ENCODE measurements at regions not wholly inside any gene's neighbourhood (a gene's known extent, or its start where the extent isn't known, plus 50 kb on each side); places are given as distances from the start of the nearest gene placed in this dataset.

DNA sequence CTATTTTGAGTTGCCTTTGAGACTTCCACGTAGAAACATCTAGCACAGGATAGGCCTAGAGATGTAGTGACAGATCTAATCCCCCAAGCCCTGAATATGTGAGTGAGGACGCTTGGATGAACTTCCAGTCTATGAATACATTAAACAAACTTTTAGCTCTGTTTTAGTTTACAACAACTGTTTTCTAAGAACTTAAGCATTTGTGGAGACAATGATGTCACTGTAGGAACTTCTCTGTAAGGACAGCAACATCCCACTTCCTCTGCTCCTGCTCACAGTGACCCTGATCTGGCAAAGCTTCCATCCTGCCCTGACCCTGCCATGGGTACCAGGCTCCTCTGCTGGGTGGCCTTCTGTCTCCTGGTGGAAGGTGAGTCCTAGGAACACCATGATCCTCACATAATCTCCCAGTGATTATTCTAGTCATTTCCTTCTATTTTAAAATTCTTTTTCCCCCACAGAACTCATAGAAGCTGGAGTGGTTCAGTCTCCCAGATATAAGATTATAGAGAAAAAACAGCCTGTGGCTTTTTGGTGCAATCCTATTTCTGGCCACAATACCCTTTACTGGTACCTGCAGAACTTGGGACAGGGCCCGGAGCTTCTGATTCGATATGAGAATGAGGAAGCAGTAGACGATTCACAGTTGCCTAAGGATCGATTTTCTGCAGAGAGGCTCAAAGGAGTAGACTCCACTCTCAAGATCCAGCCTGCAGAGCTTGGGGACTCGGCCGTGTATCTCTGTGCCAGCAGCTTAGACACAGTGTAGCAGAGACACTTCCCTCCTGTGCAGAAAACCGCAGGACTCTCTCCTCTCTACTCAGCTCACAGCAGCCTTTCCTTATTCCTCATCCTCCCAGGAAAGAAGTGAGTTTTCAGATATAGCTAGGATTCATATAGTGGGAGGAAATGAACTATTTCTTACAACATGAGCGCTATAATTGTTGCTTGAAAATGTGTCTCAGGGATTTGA lies 194.4 kb upstream of the PRSS1 start:
- no peak for DNase-seq
- TF ChIP-seq, protein P1, sequence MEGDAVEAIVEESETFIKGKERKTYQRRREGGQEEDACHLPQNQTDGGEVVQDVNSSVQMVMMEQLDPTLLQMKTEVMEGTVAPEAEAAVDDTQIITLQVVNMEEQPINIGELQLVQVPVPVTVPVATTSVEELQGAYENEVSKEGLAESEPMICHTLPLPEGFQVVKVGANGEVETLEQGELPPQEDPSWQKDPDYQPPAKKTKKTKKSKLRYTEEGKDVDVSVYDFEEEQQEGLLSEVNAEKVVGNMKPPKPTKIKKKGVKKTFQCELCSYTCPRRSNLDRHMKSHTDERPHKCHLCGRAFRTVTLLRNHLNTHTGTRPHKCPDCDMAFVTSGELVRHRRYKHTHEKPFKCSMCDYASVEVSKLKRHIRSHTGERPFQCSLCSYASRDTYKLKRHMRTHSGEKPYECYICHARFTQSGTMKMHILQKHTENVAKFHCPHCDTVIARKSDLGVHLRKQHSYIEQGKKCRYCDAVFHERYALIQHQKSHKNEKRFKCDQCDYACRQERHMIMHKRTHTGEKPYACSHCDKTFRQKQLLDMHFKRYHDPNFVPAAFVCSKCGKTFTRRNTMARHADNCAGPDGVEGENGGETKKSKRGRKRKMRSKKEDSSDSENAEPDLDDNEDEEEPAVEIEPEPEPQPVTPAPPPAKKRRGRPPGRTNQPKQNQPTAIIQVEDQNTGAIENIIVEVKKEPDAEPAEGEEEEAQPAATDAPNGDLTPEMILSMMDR (IDR thresholded peaks at IDR 0.05; ENCODE audit: partially characterized antibody, unreplicated experiment), result no peak
- H3K36me3 Mint-ChIP-seq (ENCODE audit: unreplicated experiment), result no peaks in the 10 kb centered on the region
- H3K9me3 Mint-ChIP-seq (ENCODE audit: unreplicated experiment), result no peaks in the 10 kb centered on the region
- H3K4me3 Mint-ChIP-seq (ENCODE audit: unreplicated experiment), result no peak overlapping the region
- H3K4me1 Mint-ChIP-seq (ENCODE audit: low read depth, unreplicated experiment), result peaks cover 2% of the 10 kb centered on the region
- no peaks in the 10 kb centered on the region for H3K27me3 Mint-ChIP-seq (ENCODE audit: unreplicated experiment)
- no peak overlapping the region for H3K27ac Mint-ChIP-seq (ENCODE audit: unreplicated experiment)

DNA sequence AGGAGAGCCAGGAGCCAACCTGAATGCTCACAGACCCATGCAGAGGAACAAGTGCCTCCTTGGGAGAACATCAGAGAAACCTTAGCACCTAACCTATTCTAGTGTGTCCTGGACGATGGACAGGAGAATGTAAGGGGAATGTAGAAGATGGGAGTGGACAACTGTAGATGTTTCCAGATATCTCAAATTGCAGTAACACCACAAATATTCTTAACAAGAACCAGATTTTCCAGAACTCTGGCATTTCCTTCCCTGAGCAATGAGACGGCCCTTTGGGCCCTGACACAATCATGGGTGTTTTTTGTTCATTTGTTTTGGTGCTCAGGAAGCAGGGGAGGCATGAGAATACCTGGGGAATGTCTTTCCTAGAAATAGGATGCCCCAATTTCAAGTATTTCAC lies 196.1 kb upstream of the PRSS1 start:
- Mint-ChIP-seq H3K27me3 (ENCODE audit: unreplicated experiment) (no peaks in the 10 kb centered on the region), H3K4me1 (ENCODE audit: low read depth, unreplicated experiment) (peaks cover 2% of the 10 kb centered on the region), H3K36me3 (ENCODE audit: unreplicated experiment) (no peaks in the 10 kb centered on the region), H3K27ac (ENCODE audit: unreplicated experiment) (no peak overlapping the region), H3K4me3 (ENCODE audit: unreplicated experiment) (no peak overlapping the region), H3K9me3 (ENCODE audit: unreplicated experiment) (no peaks in the 10 kb centered on the region)
- no peak for DNase-seq
- TF ChIP-seq, protein P1 (IDR thresholded peaks at IDR 0.05; ENCODE audit: partially characterized antibody, unreplicated experiment), result no peak

DNA sequence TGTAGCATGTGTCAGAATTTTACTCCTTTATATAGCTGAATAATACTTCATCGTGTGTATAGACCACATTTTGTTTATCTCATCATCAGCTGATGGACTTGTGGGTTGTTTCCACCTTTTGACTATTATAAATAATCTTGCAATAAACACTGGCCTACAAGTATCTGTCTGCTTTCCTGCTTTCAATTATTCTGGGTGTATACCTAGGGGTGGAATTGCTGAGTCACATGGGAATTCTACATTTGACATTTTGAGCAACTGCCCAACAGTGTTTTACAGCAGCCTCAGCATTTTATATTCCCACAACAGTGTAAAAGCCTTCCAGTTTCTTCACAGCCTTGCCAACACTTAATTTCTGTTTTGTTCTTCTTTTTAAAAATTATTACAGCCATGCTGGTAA lies 200.3 kb upstream of the PRSS1 start:
- Mint-ChIP-seq H3K4me3 (ENCODE audit: unreplicated experiment) (no peak overlapping the region), H3K27ac (ENCODE audit: unreplicated experiment) (no peak overlapping the region), H3K9me3 (ENCODE audit: unreplicated experiment) (peaks cover 2% of the 10 kb centered on the region), H3K36me3 (ENCODE audit: unreplicated experiment) (no peaks in the 10 kb centered on the region), H3K27me3 (ENCODE audit: unreplicated experiment) (no peaks in the 10 kb centered on the region), H3K4me1 (ENCODE audit: low read depth, unreplicated experiment) (no peaks in the 10 kb centered on the region)
- TF ChIP-seq, protein P1 (IDR thresholded peaks at IDR 0.05; ENCODE audit: partially characterized antibody, unreplicated experiment), result no peak
- DNase-seq, result no peak

DNA sequence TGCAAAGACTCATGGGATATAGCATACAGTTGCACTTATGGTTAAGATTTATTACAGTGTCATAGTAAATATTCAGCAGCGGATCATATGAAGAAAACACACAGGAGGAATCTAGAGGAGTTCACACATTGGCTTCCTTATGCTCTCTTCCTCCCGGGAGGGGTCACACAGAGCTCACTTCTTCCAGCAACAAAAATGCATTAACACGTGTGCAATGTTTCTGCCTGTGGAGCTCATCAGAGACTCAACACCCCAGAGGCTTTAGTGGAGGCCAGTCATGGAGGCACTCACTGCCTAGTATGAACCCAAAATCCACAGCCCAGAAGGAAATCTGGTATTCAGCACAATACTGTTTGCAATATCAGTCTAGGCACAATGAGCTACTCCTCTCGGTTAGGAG lies 202.8 kb upstream of the PRSS1 start:
- no peaks in the 10 kb centered on the region for H3K36me3 Mint-ChIP-seq (ENCODE audit: unreplicated experiment)
- H3K9me3 Mint-ChIP-seq (ENCODE audit: unreplicated experiment), result peaks cover 2% of the 10 kb centered on the region
- no peak overlapping the region for H3K27ac Mint-ChIP-seq (ENCODE audit: unreplicated experiment)
- DNase-seq, result no peak
- H3K4me1 Mint-ChIP-seq (ENCODE audit: low read depth, unreplicated experiment), result no peaks in the 10 kb centered on the region
- TF ChIP-seq, protein P1 (IDR thresholded peaks at IDR 0.05; ENCODE audit: partially characterized antibody, unreplicated experiment), result no peak
- no peak overlapping the region for H3K4me3 Mint-ChIP-seq (ENCODE audit: unreplicated experiment)
- no peaks in the 10 kb centered on the region for H3K27me3 Mint-ChIP-seq (ENCODE audit: unreplicated experiment)

DNA sequence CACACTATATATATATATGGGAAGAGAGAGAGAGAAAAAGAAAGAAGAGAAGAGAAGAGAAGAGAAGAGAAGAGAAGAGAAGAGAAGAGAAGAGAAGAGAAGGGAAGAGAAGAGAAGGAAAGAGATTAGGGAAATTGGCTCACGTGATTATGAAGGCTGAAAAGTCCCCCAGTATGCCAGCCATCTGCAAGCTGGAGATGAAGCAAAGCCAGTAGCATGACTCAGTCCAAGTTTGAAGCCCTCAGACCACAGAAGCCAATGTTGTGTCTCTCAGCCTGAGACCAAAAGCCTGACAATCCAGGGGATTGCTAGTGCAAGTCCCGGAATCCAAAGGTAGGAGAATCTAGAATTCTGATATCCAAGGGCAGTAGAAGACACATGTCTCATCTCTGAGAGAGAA lies 206.3 kb upstream of the PRSS1 start:
- DNase-seq, result no peak
- Mint-ChIP-seq H3K9me3 (ENCODE audit: unreplicated experiment) (peaks cover 2% of the 10 kb centered on the region), H3K36me3 (ENCODE audit: unreplicated experiment) (no peaks in the 10 kb centered on the region), H3K27ac (ENCODE audit: unreplicated experiment) (no peak overlapping the region), H3K4me1 (ENCODE audit: low read depth, unreplicated experiment) (no peaks in the 10 kb centered on the region), H3K27me3 (ENCODE audit: unreplicated experiment) (no peaks in the 10 kb centered on the region), H3K4me3 (ENCODE audit: unreplicated experiment) (no peak overlapping the region)
- TF ChIP-seq, protein P1 (IDR thresholded peaks at IDR 0.05; ENCODE audit: partially characterized antibody, unreplicated experiment), result no peak
